ENCODE measurements at regions not wholly inside any gene's neighbourhood (a gene's known extent, or its start where the extent isn't known, plus 50 kb on each side); places are given as distances from the start of the nearest gene placed in this dataset.

DNA sequence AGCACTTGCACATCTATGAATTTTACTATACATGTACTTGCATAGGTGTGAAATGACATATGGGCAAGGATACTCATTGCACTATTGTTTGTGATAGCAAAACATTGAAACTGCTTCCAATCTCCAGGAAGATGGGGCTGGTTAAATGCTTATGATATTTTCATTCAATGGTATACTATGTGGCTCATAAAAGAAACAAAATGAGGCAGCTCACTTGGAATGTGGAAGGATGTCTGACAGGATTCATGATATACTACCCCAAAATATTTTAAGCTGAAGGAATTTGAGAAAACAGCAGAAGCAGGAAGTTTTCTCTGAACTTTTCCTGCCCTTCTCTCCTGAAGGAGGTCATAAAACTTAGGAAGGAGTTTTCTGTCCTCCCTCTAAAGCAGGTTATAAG lies 99.6 kb upstream of the CAST start:
- TF ChIP-seq CTCF (IDR thresholded peaks at IDR 0.05) (no peak), POLR2A (IDR thresholded peaks at IDR 0.05) (no peak)

All from esophagus squamous epithelium (tissue), 4 donors.